HG03060 (cell line): ENCODE measurements at regions not wholly inside any gene's neighbourhood (a gene's known extent, or its start where the extent isn't known, plus 50 kb on each side); places are given as distances from the start of the nearest gene placed in this dataset.
A peak's percentile ranks its signal among the peaks of the same experiment; 100 is the strongest.

ENCODE experiments used
- ATAC-seq: cut with Tn5 transposase; IDR thresholded peaks from one replicate; pipeline ENCODE4 v1.9.1; 2021; ENCODE audit warnings: low read depth, moderate number of reproducible peaks; ENCODE audit not compliant: unreplicated experiment

DNA sequence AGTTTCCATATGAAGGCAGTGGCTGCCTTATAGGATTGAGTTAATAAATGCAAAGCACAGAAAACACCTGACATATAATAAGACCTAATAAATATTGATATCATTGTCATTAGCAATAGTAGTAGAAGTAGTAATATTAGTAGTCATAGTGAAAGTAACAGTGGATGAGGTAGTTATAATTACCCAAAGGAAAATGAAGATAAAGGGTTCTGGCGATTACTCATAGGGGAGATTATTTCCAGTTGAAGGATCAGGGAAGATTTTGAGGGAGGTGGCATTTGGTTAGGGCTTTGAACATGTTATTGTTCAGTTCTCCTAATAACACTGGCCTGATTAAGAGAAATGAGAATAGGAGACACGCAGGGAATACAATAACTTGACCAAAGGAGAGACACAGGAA is 131.9 kb upstream of the GPRIN3 start:
- ATAC-seq = no peak

DNA sequence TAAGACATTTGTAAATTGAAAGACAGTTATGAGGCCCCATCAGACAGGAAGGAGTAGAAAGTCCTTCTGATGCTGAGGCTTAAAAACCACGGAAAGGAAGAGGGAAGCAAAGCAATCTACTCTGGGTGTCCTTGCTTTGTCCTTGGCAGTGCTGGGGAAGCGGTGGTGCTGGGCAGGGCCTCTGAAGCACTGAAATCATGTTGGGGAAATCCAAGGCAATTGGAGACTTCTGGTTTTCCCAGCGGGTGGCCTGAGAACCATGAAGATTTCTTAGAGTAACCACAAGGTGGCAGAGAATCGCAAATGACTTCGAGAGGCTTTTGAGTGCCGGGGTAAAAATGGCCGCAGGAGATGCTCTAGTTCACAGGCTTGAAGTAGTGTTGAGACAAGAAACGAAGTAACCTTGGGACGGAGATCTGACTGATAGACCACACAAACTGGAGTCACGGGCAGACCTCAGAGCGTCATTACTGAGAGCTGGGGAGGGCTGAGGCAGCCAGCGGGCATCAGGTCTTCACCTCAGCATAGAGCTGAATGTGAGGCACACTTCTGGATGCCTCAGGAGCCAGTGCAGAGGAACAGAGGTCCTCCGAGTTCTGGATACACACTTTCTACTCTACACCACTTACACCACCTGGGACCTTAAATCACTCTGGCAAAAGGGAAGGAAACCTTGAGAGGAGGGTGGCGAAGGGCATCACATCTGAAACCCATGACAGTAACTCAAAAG is 130.7 kb upstream of the GPRIN3 start:
- ATAC-seq = peak; percentile 77

DNA sequence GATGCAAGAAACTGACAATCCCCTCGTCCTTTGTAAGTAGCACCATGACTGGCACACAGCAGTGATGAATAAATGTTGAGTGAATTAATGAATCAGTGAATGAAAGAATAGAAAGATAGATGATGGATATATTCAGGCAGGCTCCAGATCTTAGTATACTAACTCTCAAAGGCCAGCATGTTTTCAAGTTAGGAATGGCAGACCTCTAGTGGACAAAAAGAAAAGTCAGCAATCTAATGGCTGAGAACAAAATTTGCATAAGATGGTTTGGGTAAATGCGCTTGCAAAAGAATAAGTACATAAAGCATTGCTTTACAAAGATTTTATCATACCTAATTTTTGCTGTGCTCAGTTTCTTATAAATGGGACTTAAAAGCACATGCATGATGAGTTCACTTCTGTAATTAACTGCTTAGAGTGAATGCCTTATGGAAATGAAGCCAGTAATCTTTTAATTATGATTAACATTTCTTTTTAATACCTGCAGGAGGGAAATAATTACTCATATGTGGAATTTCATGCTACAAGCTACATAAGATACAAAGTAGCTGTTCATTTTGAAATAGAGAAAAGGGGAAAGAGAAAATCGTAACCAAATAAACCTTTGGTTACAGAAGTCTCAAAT is 126.9 kb upstream of the GPRIN3 start:
- no peak for ATAC-seq

DNA sequence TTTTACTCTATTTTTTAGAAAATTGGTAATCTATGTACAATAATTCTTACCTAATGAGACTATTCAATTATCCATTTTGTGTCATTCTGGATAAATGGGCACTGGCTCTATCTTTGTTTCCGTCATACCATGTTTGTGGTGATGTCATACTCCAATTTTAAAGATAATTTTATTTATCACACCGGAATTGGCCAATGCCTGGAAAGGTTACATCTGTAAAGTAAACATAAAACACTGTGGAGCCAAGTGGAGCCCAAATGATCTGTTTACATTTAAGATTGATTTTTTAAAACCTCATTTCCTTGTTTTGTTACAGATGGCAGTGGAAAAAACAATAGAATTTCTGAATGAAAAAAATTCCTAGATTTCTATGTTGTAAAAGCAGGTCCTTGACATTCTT is 120.2 kb upstream of the GPRIN3 start:
- no peak for ATAC-seq

DNA sequence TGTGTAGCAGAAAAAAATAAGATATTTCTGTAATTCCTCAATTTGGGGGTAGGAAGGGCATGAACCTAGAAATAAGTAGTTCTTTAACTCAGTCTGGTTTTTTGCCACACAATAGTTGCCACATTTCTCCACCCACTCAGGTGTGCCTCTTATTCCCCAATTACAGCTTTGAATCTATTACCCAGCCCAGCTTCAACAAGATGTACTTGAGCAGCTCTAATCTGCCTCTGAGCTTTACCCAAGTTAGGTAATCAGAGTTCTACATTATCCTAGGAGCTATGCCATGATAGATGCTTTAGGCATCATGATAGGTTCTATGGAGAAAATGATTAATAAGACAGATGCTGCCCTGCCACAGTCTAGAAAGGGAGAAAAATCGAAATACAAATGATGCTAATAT is 117.4 kb upstream of the GPRIN3 start:
- no peak for ATAC-seq

DNA sequence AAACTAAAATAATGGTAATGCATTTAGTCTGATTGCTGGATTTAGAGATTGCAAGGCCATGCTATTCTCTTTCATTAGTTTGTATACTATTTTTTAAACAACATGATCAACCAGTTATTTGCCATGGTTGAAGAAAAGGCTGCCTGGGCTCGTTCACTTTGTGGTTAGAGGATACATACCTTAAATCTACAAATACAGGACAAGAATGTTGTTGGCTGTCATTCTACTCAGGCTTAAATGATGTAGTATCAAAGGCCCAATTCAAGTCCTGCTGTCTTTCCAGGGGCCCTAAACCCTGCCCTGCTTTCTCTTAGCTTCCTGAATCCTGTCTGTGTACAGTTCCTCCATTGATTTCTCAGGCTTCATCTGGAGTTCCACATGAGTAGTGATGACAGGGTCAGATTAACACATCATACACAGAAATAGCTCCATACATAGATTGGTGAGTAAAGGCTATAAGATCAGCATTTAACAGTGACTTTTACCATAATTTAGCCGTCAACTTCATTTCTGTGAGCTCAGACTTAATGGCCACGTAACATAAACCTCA is 114.9 kb upstream of the GPRIN3 start:
- no peak for ATAC-seq

DNA sequence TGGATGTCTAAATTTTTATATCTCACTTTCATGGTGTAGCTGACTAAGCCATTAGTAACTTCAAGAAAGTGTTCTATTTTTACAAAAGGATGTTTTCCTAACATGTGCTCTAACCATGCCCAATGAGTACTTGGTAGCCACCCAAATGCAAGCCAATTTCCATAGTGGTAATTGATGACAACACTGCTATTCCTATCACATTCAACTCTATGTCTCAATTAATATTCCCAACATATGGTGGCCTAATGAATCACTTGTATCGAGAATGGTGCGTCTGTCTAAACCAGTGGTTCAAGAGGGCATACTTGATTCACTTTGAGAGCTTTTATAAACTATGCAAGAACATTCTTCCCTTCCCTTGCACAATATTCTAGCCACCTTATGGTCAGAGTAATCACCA is 112.9 kb upstream of the GPRIN3 start:
- ATAC-seq = no peak

DNA sequence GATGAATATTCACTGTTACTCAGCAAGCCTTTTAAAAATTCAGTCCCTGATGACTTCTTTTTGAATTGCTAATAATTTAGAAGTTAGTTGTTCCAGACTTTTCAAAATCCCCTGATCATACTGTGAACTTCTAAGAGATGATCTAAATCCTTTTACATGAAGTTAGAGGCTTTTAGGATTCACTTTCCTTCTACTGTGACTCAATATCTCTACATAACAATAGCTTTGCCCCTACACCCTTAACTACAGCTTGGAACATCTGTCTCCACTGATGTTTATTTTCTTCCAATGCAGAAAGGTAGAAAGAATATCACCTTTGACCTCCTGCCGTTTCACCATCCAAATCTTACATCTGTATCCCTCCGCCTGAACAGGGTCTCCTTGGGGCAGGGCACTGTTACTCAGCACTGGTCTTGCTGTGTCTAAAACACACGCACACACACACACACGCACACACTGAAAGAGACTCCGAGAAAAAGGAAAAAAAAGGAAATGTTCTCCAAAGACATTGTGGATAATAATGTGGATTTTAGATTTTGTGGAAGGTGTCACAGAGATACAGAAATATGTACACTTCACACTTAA is 111.6 kb upstream of the GPRIN3 start:
- ATAC-seq = no peak

DNA sequence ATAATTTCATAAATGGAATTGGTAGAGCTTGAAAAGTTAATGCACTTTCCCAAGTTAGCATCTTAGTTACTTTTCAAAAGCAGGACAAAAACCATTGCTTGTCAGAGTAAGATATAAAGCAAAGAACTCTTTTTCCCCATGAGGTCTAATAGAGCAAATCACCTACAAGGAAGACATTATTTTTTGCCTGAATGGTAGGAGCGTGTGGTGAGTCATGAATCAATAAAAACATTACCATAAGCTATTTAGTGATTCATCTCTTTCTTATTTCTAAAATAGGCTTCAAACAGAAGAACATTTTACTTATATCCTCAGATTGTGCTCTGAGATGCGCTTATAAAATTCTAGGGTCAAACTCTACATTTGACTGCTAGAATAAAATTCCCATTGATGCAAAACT is 109.4 kb upstream of the GPRIN3 start:
- no peak for ATAC-seq

DNA sequence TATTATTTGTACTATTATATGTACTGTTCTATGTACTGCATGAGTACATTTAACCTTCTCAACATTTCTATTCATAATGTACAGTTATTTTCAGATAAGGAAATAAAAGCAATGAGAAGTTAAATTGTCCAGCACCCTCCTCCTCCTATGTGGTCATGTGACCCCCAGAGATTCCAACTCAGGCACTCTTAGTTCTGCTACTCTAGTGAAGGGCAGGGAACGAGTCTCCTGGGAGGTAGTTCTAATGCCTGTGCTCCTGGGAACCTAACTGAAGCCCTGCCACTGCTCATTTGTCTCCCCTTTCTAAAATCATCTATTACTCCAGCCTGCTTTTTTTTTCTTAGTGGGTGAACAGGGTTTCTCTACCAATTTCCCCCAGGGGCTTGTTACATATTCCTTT is 105.9 kb upstream of the GPRIN3 start:
- no peak for ATAC-seq

DNA sequence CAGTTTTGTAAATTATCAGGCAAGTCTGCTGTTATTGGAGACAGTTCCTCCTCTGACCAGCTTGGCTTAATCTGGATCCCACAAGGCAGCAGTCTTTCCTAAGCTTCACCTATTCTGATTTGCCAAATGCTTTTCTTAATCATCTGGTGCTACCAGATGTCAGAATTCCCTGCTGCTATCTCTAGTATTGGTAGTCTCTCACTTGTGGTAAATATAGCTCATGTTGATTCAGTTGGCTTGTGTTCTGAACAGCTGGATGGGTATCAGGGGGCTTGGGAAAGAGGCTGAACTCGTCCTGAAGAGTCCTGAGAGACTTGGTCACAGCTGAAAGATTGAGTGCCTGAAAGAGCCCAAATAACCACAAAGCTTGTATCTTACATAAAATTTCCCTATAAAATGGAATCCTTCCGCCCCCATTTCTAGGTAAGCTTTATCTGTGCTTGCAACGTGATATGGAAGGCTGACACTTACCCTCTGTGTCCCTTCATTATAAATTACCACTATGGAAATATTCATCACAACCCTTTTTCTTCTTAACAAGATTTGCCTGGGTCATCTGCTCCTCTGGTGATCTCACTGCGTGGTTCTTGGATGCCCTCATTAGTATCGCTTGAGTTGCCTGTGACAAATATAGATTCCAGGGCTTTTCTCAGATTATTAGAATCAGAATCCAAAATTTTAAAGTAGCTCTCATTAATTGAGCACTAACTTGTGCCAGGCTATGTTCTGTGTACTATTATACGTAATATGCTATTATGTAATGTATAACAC is 104.1 kb upstream of the GPRIN3 start:
- ATAC-seq = no peak

DNA sequence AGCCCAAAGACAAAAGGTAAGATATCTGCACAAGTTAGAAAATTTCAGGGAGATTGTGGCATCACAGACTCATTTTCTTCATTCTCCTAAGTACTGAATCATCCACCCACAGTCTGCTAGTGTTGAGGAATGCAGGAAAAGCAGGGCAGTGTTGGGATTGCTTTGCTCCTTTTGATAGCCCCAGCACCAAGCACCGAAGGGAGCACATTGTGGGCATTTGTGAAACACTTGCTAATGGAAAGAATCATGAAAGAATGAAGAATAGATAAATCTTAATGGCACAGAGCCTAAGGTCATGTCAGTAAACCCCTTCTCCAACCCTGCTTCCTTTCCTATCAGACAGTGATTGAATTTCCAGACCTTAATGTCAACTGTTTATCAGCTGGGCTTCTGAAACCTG is 103.1 kb upstream of the GPRIN3 start:
- no peak for ATAC-seq

DNA sequence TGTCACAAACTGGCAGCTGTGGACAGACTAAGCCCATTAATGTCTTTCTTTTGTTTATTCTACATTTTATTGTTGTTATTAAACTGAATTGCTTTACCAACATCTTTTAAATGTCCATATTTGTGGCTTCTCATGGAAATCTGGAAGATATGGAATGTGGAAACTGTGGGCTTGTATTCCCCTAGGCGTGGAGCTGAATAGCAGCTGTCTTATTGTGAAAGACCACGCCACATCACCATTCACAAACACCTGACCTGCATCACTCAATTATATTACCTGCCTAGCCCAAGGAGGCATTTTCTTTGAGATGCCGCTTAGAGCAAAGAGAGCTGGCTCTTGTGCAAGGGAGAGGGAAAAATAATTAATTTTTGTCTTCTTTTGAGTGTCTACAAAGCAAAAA is 96.9 kb upstream of the GPRIN3 start:
- ATAC-seq = no peak

DNA sequence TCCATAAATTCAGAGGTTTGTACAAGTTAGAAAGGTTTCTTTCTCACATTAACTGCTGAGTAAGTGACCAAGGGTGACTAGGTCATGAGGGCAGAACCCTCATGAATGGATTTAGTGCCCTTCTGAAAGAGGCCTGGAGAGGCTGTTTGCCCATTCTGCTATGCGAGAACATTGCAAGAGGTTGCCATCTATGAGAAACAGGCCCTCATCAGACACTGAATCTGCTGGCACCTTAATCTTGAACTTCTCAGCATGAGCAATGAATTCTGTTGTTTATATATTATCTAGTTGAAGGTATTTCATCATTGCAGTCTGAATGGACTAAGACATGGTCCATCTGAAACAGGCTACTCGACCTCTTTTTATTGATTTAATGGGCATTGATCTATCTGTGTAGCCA is 96.2 kb upstream of the GPRIN3 start:
- ATAC-seq = no peak

DNA sequence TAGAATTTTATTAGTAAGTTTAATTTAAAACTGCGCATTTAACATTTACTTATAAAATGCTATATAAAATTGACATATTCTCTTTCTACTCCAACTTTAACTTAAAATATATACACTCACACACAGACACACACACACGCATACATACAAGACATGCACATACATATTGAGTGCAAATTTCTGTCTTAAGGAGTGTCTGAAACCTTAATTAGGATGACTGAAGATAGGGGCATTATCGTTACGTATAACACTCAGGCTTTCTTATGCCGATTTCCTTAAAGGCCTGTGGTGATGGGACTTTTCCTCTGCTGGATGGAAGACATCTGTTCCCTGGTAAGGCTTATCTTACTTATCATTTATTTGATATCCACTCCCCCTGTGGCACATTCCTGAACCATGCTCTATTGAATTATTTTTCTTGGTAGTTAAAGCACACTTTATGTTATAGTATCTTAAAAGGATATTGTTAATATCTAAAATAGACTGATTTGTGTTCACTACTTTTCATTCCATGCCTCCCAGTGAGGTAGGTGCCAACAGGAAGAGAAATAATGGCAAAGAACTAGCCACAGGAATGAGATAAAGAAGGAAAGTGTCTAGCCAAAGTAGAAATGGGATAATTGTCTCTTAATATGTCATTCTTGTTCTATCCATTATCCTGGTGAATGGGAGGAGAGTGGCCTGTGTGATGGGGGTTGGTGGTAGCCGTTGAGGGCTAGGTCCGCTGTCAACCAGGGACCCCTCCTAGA is 92.9 kb upstream of the GPRIN3 start:
- ATAC-seq = no peak

DNA sequence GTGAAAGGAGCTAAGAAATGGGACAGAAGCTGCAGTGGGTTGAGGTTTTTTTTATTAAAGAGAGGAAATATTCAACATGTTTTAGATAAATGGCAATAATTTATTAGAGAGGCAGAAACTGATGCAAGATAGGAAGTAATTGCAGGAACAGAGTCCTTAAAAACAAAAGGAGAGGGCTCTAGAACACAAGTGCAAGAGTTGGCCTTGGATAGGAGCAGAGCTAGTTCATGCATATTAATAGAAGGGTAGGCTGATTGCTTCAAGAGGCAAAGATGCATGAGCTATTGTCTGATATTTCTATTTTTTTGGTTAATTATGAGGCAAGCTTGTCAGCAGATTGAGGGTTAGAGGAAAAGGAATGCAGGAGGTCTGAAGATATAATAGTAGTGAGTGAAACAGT is 91.0 kb upstream of the GPRIN3 start:
- ATAC-seq = no peak

DNA sequence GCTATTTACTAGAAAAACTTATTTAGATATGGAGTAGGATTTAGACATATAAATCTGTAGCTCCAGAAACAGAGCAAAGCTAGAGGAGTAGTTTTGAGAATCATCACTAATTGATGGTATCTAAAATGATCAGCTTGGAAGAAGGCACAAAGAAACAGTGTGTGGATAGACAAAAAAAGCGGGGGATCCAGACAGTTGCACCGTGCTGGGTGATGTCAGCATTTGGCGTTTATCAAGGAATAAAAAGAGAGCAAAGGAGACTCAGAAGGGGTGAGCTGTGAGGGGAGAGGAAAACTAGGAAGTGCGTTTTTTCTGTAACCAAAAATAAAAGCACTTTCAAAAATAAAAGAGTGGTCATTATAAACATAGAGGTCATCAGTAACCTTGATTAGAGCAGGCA is 90.5 kb upstream of the GPRIN3 start:
- ATAC-seq = no peak

DNA sequence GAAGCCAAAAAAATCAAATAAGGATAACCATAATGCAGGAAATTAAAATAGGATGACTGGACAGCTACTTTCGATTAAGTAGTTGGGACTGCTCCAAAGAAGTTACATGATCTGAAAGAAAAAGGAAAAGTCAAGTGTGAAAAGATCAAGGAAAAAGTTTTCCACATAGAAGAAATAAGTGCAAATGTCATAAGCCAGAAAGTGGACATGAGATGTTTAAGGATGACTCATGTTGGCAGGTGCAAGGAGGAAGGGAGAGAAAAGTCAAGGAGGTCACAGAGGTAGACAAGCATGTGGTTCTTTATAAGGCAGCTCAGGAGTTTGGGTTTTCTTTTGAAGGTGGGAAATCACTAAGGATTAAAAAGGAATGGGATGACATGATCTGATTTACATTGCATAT is 89.8 kb upstream of the GPRIN3 start:
- ATAC-seq = no peak

DNA sequence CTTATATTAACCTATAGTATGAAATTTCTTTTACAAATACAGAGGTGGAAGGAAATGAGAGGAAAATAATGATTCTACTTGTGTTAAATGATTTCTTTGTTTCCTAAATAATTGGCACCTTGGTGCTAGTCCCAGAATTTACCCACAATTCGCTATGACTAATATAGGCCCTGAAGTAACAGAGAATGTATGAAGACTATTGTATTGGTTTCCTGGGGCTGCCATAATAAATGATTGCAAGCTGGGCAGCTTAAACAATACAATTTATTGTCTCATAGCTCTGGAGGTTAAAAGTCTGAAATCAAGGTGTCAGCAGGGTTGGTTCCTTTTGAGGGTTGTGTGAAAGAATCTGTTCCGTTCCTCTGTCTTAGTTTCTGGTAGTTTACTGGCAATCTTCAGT is 74.8 kb upstream of the GPRIN3 start:
- ATAC-seq = no peak

DNA sequence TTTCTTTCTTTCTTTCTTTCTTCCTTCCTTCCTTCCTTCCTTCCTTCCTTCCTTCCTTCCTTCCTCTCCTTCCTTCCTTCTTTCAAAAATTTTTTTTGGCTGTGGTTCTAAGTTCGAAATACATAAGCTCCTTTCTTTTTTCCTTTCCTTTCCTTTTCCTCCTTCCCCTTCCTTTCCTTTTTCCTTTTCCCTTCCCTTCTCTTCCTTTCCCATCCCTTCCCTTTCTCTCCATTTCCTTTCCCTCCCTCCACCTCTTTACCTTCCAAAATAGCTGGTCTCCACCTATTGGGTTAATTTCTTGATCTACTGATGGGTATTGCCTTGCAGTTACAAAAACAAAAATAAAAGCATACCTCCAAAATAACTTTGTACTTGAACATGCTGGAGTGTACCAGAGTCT is 73.4 kb upstream of the GPRIN3 start:
- no peak for ATAC-seq
